SIG-M5 (cell line): ENCODE measurements at regions not wholly inside any gene's neighbourhood (a gene's known extent, or its start where the extent isn't known, plus 50 kb on each side); places are given as distances from the start of the nearest gene placed in this dataset.

ENCODE experiments used
- DNase-seq: peaks from one replicate; lab custom pipeline; 2025; lab: John Stamatoyannopoulos, UW

- no peak for DNase-seq
Measured at GRCh38 chr4:123497340-123497739, 100.7 kb downstream of the SPRY1 start.

DNA sequence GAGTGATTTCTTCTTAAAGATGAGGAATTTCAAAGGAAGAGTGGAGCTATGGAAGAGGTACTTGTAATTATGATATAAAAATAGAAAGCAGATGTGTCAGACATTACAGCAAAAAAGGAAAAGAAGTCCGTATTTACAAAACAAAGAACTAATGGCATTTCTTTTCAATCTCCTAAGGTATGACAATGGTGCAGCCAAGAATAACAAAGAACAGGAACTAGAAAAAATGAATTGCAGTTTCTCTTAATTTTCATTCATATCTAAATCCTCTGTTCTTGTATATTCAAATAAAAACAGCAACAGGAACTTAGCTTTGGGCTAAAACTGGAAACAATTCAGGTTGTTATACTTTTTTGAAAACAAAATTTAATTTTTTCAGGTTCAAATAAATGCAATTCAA is 105.1 kb downstream of the SPRY1 start:
- no peak for DNase-seq

GRCh38 chr4:123503698-123504363 is 107.2 kb downstream of the SPRY1 start:
- no peak for DNase-seq

GRCh38 chr4:123505095-123506010 is 108.8 kb downstream of the SPRY1 start:
- no peak for DNase-seq

- DNase-seq = no peak
Measured at GRCh38 chr4:123506011-123506695, 109.6 kb downstream of the SPRY1 start.

- DNase-seq = no peak
Measured at GRCh38 chr4:123507376-123507775, 110.8 kb downstream of the SPRY1 start.

GRCh38 chr4:123510221-123510620 is 113.6 kb downstream of the SPRY1 start:
- no peak for DNase-seq

- no peak for DNase-seq
Measured at GRCh38 chr4:123510659-123511058, 114.1 kb downstream of the SPRY1 start.

- no peak for DNase-seq
Measured at GRCh38 chr4:123516576-123516975, 120.0 kb downstream of the SPRY1 start.

- DNase-seq = no peak
Measured at GRCh38 chr4:123517176-123517575, 120.6 kb downstream of the SPRY1 start.

GRCh38 chr4:123517971-123518370 is 121.4 kb downstream of the SPRY1 start:
- no peak for DNase-seq

DNA sequence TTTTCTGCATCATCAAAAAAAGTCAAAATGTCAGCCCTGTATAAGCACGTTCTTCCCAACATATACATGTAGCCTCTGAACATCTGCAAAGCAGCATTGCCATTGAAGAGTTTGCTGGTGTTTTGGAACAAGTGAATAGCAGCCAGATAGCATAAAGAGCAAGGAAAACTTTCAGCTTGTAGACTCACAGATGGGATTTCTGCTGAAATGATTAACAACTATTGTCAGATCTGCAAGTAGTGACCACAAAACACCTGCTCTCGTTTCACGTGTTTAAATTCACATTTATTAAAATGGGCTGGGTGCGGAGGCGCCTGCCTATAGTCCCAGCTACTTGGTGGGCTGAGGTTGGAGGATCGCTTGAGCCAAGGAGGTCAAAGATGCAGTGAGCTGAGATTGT is 123.7 kb downstream of the SPRY1 start:
- no peak for DNase-seq

- no peak for DNase-seq
Measured at GRCh38 chr4:123522081-123522480, 125.5 kb downstream of the SPRY1 start.

DNA sequence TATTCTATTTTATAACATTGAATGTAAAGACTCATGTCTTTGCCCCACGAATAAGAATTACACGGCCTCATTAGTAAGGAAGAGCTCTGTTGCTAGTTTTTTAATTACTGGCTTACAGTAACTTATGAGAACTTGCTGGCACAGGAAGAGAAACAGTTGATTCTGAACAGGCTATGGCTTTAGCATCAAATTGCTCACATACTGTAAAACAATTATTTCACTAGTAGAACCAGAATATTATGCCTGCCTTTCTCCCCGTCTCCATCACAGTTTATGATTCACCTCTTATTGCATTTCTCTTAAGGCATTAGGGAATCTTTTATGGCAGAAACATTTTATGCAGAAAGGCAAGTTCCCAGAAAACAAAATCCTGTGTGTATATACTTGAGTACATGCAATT is 126.1 kb downstream of the SPRY1 start:
- no peak for DNase-seq

DNA sequence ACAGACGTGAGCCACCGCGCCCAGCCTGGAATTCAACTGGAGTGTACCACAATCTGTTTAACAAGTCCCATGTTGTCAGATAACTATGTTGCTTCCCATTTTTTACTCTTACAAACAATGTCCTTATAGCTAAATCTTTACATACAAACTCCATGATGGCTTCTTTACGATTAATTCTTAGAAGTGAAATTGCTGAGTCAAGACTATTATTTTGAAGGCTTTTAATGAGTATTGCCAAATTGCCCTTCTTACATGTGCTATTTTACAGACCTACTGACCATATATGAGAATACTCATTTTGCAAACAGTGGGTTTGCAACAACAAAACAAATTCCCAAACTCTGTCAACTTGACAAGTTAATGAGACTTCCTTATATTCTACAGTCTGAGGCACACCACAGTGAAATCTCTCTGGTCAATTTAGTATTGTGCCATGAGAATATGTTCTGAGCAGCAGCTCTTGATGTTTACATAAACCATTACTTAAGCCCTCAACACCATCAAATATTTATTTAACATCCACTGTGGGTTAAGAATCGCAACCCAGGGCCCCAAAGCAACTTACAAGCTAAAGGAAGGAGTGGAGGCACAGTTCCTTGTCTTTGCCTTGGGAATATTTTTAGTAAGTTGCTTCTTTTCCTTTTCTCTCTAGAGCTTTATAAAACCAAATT is 128.5 kb downstream of the SPRY1 start:
- no peak for DNase-seq

DNA sequence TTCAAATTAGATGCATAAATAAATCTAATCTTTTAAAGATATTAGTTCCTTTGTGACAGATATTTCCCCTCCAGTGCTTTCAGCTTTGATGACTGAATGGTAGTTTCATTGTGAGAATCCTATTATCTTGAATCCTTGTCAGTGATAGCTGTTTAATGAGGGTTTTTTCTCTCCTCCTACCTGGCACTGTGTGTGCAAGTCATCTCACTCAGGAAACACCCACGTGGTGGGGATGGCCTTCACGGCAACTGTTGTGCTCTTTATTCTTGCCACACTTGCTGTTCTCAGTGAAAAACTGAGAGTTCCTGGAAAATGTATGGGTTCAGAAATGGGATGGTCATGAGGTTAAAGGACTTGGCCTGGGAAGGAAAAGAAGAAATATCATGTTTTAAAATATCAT is 129.9 kb downstream of the SPRY1 start:
- DNase-seq = no peak

GRCh38 chr4:123528501-123529277 is 132.1 kb downstream of the SPRY1 start:
- no peak for DNase-seq

GRCh38 chr4:123529278-123529568 is 132.6 kb downstream of the SPRY1 start:
- DNase-seq = no peak

DNA sequence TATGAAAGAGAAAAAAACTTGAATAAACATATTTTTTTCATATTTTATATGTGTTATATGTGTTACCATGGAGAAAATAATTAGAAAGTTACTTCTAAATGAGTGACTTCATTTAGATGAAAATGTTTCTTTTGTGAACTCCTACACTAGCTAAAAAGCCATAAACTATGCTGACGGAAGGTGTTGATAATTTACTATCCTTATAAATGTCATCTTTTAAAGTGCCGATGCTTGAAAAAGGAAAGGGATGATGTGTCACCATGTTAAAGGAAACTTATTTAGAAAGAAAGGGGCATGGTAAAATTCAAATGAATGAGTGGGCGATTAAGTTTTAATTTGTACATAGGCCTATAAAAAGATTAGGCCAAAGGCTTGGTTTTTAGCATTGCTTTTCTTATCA is 133.8 kb downstream of the SPRY1 start:
- DNase-seq = no peak

- no peak for DNase-seq
Measured at GRCh38 chr4:123535037-123535748, 138.6 kb downstream of the SPRY1 start.

DNA sequence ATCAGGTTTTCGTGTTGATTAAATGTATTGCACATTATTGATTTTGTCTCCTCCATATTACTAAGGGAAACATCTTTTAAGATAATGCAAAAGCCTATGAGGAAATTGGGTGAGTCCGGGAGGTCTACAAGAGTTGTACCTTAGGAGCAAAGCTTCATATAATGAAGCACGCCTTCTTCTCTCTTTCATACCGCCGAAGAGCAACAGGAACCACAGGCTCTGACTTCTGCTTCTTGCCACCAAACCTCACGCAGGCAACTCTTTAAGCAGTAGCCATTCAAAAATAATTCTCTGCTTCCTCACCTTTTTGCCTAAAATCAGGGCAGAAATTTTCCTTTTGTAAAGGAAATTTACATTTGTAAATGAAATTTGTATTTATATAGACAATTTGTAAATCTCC is 139.6 kb downstream of the SPRY1 start:
- DNase-seq = no peak
